ENCODE measurements at regions not wholly inside any gene's neighbourhood (a gene's known extent, or its start where the extent isn't known, plus 50 kb on each side); places are given as distances from the start of the nearest gene placed in this dataset.

DNA sequence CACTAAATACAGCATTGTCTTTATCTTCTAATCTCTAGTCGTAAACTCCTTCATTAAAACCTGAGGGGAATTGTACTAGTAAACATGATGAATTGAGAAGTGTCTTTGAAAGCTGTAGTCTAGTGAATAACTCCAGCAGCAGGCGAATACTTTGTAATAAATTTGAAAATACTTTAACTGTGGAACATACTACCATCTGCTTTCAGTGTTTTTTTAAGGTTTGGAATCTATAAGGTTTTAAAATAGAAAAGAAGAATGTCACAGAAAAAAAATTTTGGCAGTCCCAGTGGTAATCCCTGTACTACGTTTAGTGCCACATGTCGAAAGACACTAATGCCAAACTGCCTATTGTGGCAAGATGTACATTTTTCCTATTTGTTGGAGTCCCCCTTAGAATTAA is 379.0 kb upstream of the NUDT12 start:
- Histone ChIP-seq H3K4me3 (ENCODE audit: insufficient read depth, low read depth, low read length) (no peak overlapping the region), H3K23ac (ENCODE audit: low read depth, low read length) (no peak overlapping the region), H3K18ac (ENCODE audit: low read depth, low read length) (no peak overlapping the region), H3K56ac (ENCODE audit: extremely low read depth, insufficient read depth, low read length) (no peak overlapping the region), H3K27me3 (ENCODE audit: control insufficient read depth, insufficient read depth, low read length) (no peaks in the 10 kb centered on the region), H3K4ac (ENCODE audit: low read depth, low read length) (no peak overlapping the region), H3K4me2 (ENCODE audit: low read depth, low read length) (no peak overlapping the region), H2AK5ac (ENCODE audit: low read depth, low read length) (no peak overlapping the region), H3K14ac (replicated peaks; ENCODE audit: low read depth, low read length) (no peak overlapping the region), H2BK120ac (ENCODE audit: low read depth, low read length) (no peak overlapping the region), H2BK20ac (ENCODE audit: low read depth, low read length) (no peak overlapping the region), H4K20me1 (ENCODE audit: insufficient read depth, low read length) (no peaks in the 10 kb centered on the region), H3K27ac (ENCODE audit: insufficient read depth, low read length) (no peak overlapping the region), H3K9me1 (ENCODE audit: insufficient read depth, low read length) (no peaks in the 10 kb centered on the region), H2AK9ac (replicated peaks; ENCODE audit: low read depth, low read length, poor library complexity) (no peak overlapping the region), H4K91ac (ENCODE audit: insufficient read depth, low read depth, low read length) (no peak overlapping the region), H4K5ac (ENCODE audit: low read depth, low read length) (no peak overlapping the region), H4K8ac (ENCODE audit: low read depth in 2 of 2, low read length in 2 of 2) (no peak overlapping the region), H3K36me3 (ENCODE audit: control insufficient read depth, insufficient read depth, low read length) (no peaks in the 10 kb centered on the region), H2AFZ (replicated peaks; ENCODE audit: low read length, poor library complexity) (no peak overlapping the region), H3K9ac (ENCODE audit: low read depth, low read length) (no peak overlapping the region), H2BK15ac (ENCODE audit: low read depth, low read length) (no peak overlapping the region), H2BK5ac (ENCODE audit: low read depth, low read length, poor library complexity, severe bottlenecking) (no peak overlapping the region), H3K79me1 (ENCODE audit: low read depth in 1 of 2, low read length in 2 of 2) (no peaks in the 10 kb centered on the region), H3K9me3 (ENCODE audit: control insufficient read depth, insufficient read depth, low read length) (no peaks in the 10 kb centered on the region), H3K4me1 (ENCODE audit: control insufficient read depth, insufficient read depth, low read length) (no peaks in the 10 kb centered on the region)
- WGBS, 2 experiments (ENCODE audit: extremely low coverage in 2 of 2, insufficient read length in 1 of 2): no CpG with 5 or more reads among the region's 4 CpGs
- TF ChIP-seq, protein P1, sequence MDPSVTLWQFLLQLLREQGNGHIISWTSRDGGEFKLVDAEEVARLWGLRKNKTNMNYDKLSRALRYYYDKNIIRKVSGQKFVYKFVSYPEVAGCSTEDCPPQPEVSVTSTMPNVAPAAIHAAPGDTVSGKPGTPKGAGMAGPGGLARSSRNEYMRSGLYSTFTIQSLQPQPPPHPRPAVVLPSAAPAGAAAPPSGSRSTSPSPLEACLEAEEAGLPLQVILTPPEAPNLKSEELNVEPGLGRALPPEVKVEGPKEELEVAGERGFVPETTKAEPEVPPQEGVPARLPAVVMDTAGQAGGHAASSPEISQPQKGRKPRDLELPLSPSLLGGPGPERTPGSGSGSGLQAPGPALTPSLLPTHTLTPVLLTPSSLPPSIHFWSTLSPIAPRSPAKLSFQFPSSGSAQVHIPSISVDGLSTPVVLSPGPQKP (IDR thresholded peaks at IDR 0.05; ENCODE audit: borderline replicate concordance, low read depth, low read length): no peak
- TF ChIP-seq CEBPB (IDR thresholded peaks at IDR 0.05; ENCODE audit: low read depth, low read length): no peak
- in situ Hi-C loops (cut with MboI; ENCODE audit: low sequenced_read_pairs): no loop called here
- no TSS peak for BruUV-seq (replicated peaks)
- no peak for DNase-seq
- ATAC-seq (ENCODE audit: low read depth): no peak
- POLR2A ChIA-PET (ENCODE audit: unreplicated experiment): no interaction called here
- intact Hi-C loops (cut with micrococcal nuclease): no loop called here
- CTCF ChIA-PET: no interaction called here
- dilution Hi-C loops (cut with HindIII; ENCODE audit: low sequenced_read_pairs, unreplicated experiment): no loop called here

All from IMR-90 (cell line).